ENCODE measurements at regions not wholly inside any gene's neighbourhood (a gene's known extent, or its start where the extent isn't known, plus 50 kb on each side); places are given as distances from the start of the nearest gene placed in this dataset.

- TF ChIP-seq POLR2A (IDR thresholded peaks at IDR 0.05; ENCODE audit: low read length) (no peak), GATA1 (IDR thresholded peaks at IDR 0.05; ENCODE audit: low read depth, low read length) (no peak)
Observed at GRCh38 chr2:11024259-11024645, 112.5 kb downstream of the KCNF1 start.

Data from erythroblast (primary cell).